PC-9 (cell line): ENCODE measurements at regions not wholly inside any gene's neighbourhood (a gene's known extent, or its start where the extent isn't known, plus 50 kb on each side); places are given as distances from the start of the nearest gene placed in this dataset.

ENCODE experiments used
- EZH2 ChIP-seq: fragments of 200-600 bp; sonication (generic); IDR thresholded peaks from 2 replicates; pipeline ENCODE4 v1.8.0; 2017; ENCODE audit warnings: antibody characterized with exemption, low read depth
- TF ChIP-seq, protein P1 (sequence below): fragments of 200-600 bp; sonication (generic); conservative IDR thresholded peaks from 2 replicates; pipeline ENCODE4 v1.6.1; 2017; ENCODE audit warnings: mixed run types, antibody characterized with exemption, mild to moderate bottlenecking, moderate library complexity

DNA sequence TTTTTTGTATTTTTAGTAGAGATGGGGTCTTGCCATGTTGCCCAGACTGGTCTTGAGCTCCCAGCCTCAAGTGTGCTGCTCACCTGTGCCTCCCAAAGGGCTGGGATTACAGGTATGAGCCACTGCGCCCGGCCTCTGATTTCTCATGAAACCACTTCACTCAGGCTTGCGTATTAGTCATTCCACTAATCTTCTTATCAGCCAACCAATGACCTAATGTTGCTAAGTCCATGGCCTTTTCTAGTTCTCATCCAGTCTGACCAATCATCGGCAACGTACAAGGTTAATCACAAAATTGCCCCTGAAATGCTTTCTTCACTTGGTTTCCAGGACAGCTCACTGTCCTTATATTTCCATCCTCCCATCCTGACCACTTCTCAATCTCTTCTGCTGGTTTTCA is 605.3 kb upstream of the SLC10A2 start:
- TF ChIP-seq, protein P1, sequence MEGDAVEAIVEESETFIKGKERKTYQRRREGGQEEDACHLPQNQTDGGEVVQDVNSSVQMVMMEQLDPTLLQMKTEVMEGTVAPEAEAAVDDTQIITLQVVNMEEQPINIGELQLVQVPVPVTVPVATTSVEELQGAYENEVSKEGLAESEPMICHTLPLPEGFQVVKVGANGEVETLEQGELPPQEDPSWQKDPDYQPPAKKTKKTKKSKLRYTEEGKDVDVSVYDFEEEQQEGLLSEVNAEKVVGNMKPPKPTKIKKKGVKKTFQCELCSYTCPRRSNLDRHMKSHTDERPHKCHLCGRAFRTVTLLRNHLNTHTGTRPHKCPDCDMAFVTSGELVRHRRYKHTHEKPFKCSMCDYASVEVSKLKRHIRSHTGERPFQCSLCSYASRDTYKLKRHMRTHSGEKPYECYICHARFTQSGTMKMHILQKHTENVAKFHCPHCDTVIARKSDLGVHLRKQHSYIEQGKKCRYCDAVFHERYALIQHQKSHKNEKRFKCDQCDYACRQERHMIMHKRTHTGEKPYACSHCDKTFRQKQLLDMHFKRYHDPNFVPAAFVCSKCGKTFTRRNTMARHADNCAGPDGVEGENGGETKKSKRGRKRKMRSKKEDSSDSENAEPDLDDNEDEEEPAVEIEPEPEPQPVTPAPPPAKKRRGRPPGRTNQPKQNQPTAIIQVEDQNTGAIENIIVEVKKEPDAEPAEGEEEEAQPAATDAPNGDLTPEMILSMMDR, result no peak
- no peak for TF ChIP-seq EZH2
